Fibroblast of pulmonary artery (primary cell): ENCODE measurements at regions not wholly inside any gene's neighbourhood (a gene's known extent, or its start where the extent isn't known, plus 50 kb on each side); places are given as distances from the start of the nearest gene placed in this dataset.

Experiments
- DNase-seq: peaks from one replicate; pipeline ENCODE4 v3.0.0-alpha.2; 2010; ENCODE audit warnings: low read depth
- H3K4me3 ChIP-seq: replicated peaks from 2 replicates; pipeline ENCODE4 v1.5.1; 2011; ENCODE audit warnings: low read depth, mild to moderate bottlenecking, control low read depth, low read length, moderate library complexity
- TF ChIP-seq, protein P1 (sequence below): IDR thresholded peaks from 2 replicates; pipeline ENCODE4 v1.5.1; 2011; ENCODE audit warnings: mild to moderate bottlenecking, control low read depth, low read length, inconsistent platforms; ENCODE audit errors: missing control alignments

DNA sequence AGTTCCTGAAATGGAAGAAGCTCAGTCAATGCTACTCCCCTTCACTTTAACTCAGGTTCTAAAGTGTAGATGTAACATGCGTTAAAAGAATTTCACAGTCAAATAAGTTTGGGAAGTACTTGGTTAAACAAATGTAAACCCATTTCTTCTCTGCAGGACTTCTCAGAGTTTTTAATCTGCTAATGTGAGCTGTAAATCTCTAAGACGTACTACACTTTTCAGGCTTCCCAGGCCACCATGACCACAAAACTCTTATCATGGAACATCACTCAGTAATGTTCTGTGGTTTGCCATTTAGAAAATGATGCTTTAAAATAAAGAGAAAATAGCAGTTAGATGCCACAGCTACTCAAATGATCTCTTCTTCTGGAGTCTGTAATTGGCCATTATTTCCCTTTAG, 104.3 kb downstream of the HHIPL2 start:
- DNase-seq: no peak
- no peak overlapping the region for H3K4me3 ChIP-seq
- TF ChIP-seq, protein P1, sequence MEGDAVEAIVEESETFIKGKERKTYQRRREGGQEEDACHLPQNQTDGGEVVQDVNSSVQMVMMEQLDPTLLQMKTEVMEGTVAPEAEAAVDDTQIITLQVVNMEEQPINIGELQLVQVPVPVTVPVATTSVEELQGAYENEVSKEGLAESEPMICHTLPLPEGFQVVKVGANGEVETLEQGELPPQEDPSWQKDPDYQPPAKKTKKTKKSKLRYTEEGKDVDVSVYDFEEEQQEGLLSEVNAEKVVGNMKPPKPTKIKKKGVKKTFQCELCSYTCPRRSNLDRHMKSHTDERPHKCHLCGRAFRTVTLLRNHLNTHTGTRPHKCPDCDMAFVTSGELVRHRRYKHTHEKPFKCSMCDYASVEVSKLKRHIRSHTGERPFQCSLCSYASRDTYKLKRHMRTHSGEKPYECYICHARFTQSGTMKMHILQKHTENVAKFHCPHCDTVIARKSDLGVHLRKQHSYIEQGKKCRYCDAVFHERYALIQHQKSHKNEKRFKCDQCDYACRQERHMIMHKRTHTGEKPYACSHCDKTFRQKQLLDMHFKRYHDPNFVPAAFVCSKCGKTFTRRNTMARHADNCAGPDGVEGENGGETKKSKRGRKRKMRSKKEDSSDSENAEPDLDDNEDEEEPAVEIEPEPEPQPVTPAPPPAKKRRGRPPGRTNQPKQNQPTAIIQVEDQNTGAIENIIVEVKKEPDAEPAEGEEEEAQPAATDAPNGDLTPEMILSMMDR: no peak

DNA sequence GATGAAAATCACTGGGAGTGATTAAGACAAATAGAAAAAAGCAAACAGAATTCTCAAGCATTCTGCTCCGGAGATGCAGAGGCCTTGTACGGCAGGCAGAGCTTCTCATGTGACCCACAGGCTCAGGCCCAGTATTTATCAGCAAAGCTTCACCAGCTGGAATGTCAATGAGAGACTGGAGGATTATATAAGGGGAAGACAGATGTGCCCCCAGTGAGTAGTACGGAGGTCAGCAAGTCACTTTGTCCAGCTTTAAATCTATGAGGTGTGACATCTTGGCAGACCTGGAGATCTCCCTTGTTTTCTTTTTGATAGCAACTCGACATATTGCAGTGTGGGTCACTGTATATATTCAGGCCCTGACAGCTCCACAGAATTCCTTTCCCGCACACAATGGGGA, 106.8 kb downstream of the HHIPL2 start:
- H3K4me3 ChIP-seq: no peak overlapping the region
- TF ChIP-seq, protein P1: no peak
- DNase-seq: no peak

DNA sequence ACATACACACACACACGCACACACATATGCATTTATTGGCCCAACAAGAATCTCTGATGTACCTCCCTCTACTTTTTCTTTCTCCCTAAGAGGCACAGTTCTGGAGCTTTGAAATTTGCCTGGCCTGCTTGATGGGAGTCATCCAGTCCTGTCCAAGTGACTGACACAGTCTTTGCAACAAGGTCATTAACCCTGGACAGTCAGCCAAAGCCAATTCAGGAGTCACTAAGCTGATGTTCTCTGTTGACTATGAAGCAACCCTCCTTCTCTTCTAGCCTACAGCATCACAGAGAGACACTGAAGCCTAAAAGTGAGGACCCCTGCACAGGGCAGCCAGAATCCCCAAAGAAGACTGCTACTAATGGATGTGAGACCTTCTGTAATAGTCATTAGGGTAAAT, 123.1 kb downstream of the HHIPL2 start:
- DNase-seq: no peak
- H3K4me3 ChIP-seq: no peak overlapping the region
- TF ChIP-seq, protein P1: no peak

DNA sequence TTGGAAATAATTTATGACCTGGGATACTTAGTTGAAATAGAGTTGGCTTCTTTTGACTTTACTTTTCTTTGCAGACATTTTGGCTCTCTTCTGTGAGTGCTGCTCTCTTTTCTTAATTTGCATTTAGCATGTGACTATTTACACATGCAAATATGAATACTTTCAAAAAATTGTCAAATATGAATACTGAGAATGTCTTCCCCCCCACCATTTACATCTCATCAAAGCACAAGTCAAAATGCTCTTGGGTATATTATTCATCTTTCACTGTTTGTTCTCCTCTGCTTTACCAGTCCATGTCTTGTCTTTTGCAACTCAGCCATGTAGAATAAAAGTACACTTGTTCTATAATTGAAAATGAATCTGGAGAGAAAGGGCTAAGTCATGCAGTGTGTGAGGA, 126.5 kb downstream of the HHIPL2 start:
- TF ChIP-seq, protein P1: no peak
- H3K4me3 ChIP-seq: no peak overlapping the region
- DNase-seq: no peak

DNA sequence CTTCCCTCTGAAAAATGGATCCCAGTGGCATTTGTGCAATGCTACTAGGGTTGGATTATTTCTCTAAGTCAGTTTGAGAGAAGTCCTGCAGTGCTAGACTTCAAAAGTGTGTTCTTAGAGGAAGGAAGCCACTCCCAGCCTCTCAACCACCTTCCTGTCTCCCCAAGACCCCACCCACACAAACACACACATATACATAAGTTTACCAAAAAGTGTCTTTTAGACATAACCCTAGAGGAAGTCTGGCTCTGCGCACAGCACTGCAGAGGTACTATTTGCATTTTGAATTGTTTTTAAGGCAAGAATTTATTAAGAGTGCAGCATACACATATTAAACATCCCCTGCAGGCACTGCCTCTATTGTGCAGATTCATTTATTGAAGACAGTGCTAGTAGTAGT, 127.3 kb downstream of the HHIPL2 start:
- no peak for DNase-seq
- TF ChIP-seq, protein P1: no peak
- H3K4me3 ChIP-seq: no peak overlapping the region

DNA sequence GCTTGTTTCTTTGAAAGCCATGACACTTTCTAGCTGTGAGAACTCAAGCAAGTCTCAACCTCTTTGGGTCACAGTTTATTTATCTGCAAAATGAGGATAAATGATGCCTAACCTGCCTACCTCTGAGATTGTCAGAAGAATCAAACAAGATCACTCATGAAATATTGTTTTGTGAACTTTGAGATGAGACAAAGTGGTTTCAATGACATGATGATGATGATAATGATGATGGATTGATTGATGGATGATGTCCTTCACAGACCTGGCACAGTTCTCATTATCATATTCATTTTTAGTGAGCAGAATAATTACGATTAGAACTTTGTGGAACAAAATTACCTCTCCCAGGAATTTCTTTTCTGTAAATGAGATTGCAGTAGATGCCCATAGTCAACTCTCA, 129.2 kb downstream of the HHIPL2 start:
- DNase-seq: no peak
- TF ChIP-seq, protein P1: no peak
- H3K4me3 ChIP-seq: no peak overlapping the region

DNA sequence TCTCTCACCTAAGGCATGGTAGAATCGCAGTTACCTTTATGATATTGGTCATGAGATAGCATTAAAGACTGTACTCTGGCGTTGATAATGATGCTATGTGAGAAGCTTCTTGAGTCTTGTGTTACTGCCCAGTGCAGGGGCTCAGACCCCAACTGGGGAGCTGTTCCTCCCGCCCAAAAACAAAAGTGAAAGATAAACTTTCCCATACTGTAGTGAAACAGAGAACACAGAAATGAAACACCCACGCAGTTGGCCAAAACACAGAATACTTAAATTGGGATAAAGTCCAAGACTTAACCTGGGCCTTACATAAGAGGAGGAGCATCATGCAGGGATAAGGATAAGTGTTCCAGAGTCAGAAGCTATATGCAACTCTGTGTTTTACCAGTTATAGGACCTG, 130.6 kb downstream of the HHIPL2 start:
- TF ChIP-seq, protein P1: no peak
- DNase-seq: no peak
- no peak overlapping the region for H3K4me3 ChIP-seq
